HG02840 (cell line): ENCODE measurements at regions not wholly inside any gene's neighbourhood (a gene's known extent, or its start where the extent isn't known, plus 50 kb on each side); places are given as distances from the start of the nearest gene placed in this dataset.

ENCODE experiments used
- ATAC-seq: cut with Tn5 transposase; IDR thresholded peaks from one replicate; pipeline ENCODE4 v1.9.1; 2021; ENCODE audit warnings: mild to moderate bottlenecking, moderate library complexity, moderate number of reproducible peaks; ENCODE audit not compliant: unreplicated experiment, low FRiP score

DNA sequence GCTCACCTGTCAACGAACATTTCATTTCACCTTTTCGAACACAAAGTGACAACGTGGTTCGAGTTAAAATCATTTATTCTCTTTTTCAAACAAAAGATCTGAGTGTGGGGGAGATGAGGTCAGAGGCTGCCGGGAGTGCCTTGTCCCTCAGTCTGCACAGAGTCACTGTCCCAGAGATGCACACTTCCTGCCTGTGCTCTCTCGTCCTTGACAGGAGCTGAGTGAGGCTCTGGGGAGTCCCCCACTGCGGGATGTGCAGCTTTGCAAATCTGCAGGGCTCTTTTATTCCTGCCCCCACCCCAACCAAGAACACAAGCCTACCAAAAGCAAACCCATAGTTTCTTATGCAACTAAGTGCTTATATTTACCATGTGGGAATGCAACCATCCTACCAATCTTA, 497.8 kb downstream of the EIPR1 start:
- ATAC-seq: peak; percentile 91

DNA sequence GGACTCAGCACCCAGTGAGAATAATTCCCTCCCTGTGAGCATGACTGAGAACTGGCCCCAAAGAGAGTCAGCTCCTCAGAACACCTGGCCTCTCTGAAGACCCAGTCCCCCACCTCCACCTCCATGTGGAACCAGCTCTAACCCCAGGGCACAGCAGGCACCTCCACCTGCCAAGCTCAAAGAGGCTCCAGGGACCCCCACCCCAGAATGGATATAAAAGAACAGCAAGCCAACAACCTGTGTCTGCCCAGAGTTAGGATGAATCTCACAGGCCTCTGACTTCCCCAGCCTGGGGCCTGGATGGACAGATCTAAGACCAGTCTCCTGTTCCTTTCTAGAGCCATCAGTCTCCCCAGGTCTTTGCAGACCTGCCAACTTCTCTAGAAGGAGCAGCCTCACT, 498.5 kb downstream of the EIPR1 start:
- no peak for ATAC-seq

DNA sequence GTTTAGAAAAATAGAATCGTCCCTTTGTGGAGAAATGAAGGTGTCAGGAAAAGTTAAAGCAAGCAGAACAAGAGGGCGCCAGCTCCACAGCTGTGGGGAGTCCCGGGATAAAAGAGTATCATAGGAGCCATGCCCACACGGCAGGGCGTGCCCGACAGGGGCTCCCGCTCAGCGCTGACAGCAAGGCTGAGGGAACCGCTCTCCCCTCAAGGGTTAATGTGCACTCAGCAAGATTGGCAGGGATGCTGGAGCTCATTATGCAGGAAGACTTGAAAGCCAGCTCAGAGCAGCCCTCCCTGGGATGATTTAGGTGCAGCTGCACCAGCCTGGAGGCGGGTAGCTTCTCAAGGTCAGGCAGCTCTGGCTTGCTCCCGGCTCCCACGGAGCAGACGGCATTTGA, 500.2 kb downstream of the EIPR1 start:
- no peak for ATAC-seq

DNA sequence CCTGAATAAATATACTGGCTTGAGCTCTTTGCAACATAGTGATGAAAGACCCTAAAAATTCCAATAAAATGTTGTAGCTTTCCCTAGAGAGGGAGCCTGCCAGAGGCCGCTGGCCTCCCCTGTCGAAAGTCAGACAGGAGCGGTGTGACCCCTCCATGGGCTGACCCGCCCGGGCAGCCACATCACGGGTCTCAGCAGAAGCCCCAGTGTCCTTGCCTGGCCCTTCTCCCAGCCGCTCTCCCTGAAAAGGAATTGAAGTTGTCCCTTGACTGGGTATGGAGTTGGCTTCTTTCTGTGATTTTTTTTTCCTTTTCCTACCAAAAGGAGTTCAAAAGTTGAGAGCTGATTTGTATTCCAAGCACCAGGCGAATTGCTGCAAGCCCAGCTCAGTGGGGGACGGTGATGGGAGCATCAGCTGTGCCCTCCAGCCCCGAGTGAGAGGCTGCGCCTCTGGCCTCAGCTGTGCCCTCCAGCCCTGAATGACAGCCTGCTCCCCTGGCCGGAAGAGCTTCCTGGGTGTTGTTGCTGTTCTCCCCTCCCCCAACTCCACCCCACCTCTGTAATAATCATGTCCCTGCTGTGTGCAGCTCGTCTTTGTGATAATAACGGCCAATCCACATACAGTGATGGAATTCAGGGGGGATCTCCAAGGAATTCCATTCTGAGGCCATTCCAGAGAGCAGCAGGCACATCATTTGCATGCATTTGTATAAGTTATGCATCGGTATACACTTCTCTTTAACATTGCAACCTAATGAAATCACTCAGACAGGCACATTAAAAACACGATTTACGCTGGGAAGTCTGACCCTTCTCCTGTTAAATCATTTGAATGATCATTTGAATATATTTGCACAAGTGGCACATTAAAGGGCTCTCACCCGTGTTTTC, 501.0 kb downstream of the EIPR1 start:
- ATAC-seq: no peak

DNA sequence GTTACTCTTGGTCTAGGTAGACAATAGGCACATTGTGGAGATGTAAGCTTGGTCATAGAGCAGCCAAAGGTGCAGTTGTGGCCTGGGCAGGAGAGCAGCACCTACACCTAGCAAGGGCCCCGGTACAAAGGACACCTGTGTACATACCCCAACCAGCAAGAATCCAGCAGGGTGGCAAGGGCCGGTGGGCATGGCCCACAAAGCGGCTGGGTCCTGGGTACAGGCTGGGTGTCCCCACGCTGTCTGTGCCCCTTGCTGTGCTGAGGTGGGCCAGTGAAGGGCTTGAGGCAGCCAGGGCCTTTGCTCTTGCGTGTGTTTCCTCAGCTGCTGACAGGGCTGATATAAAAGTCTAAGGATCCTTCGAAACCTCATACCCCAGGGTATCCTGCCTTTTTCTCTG, 501.8 kb downstream of the EIPR1 start:
- no peak for ATAC-seq

DNA sequence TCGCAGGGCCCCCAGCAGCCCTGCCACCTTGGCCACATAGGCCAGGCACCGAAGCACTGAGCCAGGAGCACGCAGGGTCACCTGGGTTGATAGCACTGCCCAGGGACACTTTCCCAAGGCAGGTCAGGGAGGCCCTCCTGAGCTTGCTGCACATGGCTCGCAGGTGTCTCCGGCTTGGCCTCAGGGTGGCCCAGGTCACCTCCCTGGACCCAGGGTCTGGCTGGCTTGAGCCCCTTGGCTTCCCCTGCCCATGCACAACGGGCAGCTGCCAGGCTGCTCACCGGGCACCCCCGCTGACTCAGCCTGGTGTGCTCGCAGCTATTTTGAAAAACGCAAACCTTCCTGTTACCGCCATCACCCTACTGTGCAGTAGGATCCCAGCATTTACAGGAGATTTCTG, 502.3 kb downstream of the EIPR1 start:
- ATAC-seq: no peak

DNA sequence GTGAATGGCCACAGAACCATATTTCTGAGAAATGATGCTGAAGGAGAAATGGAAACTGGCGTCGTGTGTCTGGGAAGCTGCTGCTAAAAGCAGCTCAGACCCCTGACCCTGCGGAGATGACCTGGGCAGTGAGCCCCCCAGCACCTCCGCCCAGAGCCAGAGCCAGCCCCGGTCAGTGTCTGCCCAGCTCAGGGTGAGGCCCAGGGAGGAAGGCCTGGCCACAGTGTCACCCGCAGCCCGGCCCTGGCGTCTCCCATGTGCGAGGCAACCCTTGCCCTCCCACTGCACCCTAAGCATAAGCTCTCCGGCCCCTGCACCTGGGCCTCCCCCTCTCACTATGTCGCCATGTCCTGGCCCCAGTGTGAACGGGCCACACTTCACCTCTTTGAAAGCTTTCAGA, 502.8 kb downstream of the EIPR1 start:
- no peak for ATAC-seq

DNA sequence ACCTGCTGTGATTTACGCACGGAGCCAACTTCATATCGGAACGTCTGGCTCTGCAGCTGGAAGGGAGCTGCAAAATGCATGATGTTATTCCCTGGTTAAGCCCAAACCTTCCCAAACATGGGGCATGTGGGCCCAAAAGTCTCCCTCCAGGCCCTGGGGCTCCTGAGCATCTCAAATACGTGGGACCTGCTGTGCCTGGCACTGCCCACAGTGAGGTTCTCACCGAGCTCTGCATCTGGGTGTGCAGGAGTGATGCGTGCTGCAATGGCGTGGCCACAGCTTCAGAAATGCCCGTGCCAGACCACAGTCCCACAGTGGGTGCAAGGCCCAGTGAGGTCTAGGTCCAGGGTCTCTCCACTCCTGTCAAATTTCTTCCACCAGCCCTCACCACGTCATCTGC, 503.3 kb downstream of the EIPR1 start:
- ATAC-seq: no peak

DNA sequence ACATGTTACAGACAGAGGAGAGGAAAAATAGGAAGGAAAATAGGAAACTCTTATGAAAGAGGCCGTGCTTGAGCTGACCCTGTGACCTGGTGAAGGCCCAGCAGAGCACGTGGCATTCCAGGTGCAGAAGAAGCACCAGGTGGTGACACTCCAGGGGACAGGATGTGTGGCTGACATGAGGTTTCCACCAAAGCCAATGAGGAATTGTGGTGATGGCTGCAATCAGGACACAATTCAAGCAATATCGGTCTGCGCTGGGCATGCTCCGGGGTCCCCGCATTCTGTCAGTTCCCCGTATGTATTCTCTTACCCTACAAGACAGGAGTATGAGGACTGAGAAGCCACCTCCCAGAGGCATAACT, 504.2 kb downstream of the EIPR1 start:
- no peak for ATAC-seq

DNA sequence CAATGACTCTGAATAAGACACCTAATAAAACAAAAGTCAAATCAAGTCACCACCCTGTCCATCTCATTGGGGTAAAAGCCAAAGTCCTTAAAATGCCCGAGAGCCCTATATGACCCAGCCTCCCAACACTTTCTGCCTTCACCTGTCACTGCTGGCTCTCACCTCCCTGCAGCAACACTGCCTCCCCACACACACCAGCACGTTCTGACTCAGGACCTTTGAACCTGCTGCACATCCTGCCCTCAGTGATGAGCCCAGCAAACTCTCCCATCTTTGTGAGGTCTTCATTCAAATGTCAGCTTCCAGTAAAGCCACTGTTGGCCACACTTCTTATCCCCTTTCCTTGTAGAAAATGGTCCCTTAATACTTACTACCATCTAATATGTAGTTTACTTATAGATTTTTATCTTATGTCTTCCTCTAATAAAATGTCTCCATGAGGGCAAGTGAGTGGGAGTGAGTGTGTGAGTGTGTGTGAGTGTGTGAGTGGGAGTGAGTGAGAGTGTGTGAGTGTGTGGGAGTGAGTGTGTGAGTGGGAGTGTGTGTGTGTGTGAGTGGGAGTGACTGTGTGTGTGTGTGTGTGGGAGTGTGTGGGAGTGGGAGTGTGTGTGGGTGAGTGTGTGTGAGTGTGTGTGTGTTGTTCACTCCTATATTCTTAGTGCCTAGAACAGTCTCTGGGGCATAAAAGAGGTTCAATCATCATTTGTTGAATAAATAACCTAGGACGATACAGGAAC, 504.7 kb downstream of the EIPR1 start:
- no peak for ATAC-seq

DNA sequence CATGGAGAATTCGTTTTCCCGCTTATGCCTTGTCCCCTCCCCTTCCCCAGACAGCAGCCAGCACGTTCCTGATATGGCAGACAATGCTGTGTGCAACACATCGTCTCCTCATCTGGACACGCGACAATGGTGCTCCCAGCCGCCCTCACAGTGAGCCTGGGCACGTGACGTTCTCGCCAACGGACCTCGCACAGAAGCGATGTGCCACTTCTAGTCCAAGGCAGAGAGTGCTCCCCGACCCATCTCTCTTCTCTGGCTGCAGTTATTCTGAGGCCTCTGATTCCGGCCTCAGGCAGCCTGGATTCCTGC, 505.4 kb downstream of the EIPR1 start:
- no peak for ATAC-seq

DNA sequence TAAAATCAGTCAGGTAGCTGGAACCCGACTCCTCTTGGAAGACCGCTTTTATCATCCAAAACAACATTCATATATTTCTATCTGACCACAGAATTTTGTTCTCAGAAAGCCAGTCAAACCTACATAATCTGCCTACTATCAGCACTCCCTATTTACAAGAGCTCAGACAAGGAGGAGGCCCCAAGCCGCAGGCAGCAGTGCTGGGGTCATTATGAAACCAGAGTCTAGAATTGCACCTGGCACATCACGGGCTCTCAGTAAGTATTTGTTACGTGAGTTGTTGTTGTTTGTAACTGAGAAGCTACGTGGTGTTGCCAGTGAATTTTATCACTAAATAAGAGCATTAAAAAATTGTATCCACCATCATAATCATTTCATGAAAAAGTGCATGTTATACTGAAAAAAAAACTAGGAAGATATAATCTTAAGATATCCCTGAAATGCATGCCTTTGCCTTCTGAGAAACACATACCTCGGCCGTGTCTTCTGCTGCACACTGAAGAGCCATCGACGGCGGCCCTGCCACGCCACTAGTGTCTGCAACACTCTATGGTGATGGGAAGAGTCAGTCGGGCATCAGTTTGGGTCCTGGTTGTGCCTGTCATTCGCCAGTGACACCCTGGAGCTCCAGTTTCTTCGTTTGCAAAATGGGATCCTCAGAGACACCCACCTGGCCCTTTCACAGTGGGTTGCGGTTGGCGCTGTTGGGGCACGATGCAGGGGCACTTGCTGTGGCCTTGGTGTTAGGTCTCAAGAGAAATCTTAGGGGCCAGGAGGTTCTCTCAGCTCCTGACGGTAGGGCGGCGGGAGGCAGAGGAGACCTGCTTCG, 505.9 kb downstream of the EIPR1 start:
- ATAC-seq: no peak

DNA sequence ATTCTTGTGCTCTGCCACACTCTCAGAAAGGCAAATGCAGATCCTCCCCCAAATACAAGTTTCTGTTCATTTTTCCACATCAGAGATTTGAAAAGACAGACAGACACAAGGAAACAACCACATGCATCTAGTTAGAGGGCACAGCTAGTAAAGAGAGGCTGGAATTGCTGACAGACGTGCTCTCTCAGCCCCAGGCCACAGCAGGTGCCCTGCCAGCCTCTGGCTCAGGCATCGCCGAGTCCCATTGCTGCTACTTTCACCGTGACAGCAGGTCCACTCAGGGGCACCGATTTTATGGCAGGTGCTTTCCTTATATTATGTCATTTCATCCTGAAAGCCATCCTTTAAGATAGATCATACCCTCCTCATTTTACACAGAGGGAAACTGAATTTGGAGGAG, 507.5 kb downstream of the EIPR1 start:
- ATAC-seq: no peak

DNA sequence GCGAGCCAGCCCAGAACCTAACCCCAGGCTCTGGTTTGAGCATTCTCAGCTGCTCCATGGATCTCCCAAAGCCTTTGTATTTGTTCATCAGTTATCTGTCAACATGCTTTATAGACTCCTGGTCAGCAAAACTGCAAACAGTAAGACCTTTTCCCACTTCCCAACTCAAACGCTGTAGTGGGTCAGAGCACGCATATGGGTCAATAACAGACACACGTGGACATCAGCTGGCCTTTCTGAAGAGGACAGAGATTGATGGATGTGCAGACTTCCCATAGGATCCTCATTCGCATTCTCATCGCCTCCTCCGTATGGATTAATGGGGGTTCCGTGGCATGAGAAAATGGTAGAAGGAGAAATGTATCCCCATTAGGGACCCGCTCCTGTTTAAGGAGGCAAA, 508.1 kb downstream of the EIPR1 start:
- ATAC-seq: no peak

DNA sequence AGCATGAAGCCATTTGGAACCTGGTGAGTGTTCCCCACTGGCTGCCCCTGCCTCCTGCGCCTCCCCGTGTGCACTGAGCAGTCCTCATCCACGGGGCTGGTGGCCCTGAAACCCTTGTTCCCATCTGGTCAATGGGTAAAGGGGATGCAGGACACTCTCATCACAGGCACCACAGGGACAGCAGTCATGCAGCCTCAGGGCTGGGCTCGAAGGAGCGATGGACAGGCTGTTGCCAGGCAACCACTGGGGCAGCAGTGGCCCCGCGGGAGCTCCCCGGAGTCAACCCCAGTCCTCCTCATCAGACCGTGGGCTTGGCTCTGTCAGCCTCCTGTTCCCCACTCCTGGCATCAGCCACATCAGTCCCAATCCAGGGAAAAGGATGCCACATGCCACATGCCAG, 509.5 kb downstream of the EIPR1 start:
- ATAC-seq: no peak

DNA sequence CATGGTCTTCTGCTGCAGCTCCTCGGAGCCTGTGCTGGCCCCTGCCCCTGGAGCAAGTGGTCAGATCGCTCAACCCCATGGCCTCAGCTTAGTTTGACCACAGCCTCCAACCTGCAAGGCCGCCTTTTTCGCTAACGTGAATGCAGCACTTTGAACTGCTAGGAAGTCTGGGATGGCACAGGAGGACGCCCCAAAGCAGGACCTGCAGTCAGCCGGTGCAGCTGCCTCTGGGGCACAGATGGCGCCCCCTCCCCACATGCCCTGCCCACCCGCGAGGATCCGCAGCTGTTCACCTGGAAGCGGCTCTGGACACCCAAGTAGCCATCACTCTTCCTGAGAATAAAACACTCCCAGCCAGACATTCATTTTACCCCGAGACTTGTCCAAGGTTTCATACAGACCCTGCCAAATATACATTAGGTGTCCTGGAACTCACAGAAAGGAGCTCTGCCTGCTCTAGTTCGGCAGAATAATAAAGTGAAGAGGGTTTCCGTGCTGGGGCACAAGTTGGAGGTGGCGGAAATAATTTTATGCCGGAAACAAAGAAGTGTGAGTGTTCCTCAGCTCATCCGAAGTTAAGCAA, 510.1 kb downstream of the EIPR1 start:
- no peak for ATAC-seq

DNA sequence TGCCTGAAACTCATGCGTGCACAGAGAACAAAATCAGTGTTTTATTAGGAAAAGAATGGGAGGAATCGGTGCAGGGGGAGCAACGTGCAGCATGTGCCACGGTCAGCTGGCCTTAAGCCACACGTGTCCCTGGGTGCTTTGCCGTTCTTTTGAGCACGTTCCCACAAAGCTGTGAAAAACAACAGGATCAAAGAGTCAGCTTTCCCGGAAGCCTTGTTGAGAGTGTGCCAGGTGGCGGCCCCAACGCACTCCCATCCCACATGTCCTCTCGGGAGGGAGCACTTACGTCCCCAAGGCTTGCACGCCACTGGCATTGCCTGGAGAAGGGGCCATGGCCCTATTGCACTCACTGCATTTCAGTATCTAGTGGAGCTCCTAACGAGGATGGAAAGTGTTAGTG, 511.2 kb downstream of the EIPR1 start:
- ATAC-seq: no peak

DNA sequence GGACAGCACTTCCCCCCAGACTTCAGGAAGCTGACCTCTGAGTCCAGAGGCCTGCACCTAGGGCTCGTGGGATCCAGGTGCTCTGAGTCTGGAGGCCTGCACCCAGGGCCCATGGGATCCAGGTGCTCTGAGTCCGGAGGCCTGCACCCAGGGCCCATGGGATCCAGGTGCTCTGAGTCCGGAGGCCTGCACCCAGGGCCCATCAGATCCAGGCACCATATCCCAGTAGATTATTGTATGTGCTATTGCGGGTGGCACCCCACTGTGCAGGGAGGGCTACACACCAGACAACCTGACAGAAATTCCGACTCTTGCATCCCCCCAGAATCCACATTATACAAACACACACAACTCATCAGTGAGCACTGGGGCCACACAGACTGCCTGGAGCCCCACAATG, 515.2 kb downstream of the EIPR1 start:
- ATAC-seq: no peak

DNA sequence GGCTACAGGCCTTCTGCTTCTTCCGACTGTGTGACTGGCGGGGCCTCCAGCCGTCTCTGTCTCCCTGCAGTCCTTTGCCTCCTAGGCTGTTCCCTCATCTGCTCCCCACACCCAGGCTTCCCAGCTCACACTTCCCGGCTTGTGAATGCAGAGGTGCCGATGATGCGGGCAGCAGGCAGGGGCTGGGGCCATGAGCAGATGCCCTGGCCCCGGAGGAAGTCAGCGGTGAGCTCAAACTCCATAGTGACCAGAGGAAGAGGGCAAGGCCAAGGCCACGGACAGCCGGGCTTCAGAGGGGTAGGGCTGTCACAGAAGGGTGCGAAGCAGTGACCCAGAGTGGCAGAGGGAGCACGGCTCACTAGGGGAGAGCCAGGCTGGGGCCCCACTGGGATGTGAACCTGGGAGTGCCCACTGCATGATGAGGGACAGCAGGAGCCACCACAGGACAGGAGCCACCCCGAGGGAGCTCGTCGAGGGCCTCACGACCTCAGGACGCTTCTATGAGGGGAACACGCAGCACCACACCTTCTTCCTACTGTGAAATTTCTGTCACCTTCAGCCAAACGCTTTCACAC, 515.9 kb downstream of the EIPR1 start:
- ATAC-seq: no peak

DNA sequence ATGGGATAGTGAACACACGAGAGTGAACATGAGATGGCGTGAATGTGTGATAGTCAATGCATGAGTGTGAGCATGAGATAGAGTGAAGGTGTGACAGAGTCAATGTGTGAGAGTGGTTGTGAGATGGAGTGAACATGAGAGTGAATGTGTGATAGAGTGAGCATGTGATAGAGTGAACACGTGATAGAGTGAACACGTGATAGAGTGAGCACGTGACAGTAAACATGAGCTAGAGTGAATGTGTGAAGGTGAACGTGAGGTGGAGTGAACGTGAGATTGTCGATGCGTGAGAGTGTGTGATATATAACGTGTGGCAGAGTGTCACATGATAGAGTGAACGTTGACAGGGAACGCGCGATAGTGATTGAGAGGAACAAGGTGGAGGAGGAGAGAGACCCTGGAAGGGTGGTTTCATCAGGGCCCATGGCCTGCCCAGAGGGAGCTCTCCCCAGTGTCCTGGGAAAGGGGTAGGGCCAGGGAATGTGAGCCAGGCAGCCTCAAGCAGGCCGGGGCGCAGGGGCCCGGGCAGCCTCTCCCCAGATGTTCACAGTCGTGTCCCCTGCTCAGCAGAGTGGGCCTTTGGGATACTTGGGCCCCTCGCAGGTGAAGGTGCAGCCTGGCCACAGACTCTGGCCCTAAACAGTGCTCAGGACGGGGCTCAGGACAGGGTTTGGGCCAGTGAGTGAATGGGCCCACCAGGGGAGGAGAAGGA, 516.9 kb downstream of the EIPR1 start:
- no peak for ATAC-seq
